NT2/D1 (cell line): ENCODE measurements at regions not wholly inside any gene's neighbourhood (a gene's known extent, or its start where the extent isn't known, plus 50 kb on each side); places are given as distances from the start of the nearest gene placed in this dataset.

ENCODE experiments used
- SUZ12 ChIP-seq: IDR thresholded peaks from 2 replicates; pipeline ENCODE4 v1.6.1; 2011; ENCODE audit not compliant: insufficient read length, insufficient read depth; ENCODE audit errors: extremely low read depth
- ZNF274 ChIP-seq: IDR thresholded peaks from 2 replicates; pipeline ENCODE4 v1.6.1; 2011; ENCODE audit warnings: mild to moderate bottlenecking, low read depth, low read length

DNA sequence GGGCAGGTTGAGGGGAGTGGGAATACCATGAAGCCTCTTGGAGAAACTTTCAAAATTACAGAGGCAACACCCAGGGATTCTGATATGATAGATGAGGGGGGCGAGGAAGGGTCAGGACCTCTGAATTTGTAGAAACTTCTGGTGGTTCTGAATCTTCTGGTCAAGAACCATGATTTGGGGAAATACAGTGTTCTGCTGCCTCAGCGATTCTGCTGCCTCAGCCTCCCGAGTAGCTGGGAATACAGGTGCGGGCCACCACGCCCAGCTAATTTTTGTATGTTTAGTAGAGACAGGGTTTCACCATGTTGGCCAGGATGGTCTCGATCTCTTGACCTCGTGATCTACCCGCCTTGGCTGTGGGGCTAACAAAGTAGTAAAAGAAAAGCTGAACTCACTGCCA, 70.4 kb downstream of the MAGEF1 start:
- no peak for TF ChIP-seq ZNF274
- TF ChIP-seq SUZ12, result no peak
